Heart left ventricle (tissue), 13 donors: ENCODE measurements at regions not wholly inside any gene's neighbourhood (a gene's known extent, or its start where the extent isn't known, plus 50 kb on each side); places are given as distances from the start of the nearest gene placed in this dataset.

Experiments
- CTCF ChIP-seq, 12 donors: fragments of 200-600 bp; sonication (generic) in 4 of 12; IDR thresholded peaks; one replicate each; pipeline versions ENCODE4 v1.5.0 to v1.8.0; 2018 to 2022; ENCODE audit warnings: antibody characterized with exemption in 12 of 12, mild to moderate bottlenecking in 5 of 12
- POLR2A ChIP-seq, 2 donors: fragments of 450-650 bp; IDR thresholded peaks; one replicate each; pipeline ENCODE4 v1.6.1; 2017; ENCODE audit warnings: antibody characterized with exemption in 2 of 2, mild to moderate bottlenecking in 2 of 2, moderate library complexity in 2 of 2
- donor health status: ischemic (EF 13 %, LVEDD 7.1; RV severe dilation, severe dysfunction).
- donor health status: DM: no; HTN: yes; CAD: no.
- donor health status: DM: no; HTN: no; CAD: no.
- donor health status: ischemic (EF 25% LVEDD 6.9; RV normal size, moderate dysfunction).
- donor health status: ischemic (EF 25% LVEDD 5.7; RV mildly dilated, moderate dysfunction).
- donor health status: ischemic (EF 35%, LVEDD 5.7; RV mildly dilated, moderate dysfunction).
- donor health status: nonischemic (EF 11% LVEDD 7.7; RV severe dilation, severe dysfunction).
- donor health status: DM: yes; HTN: yes; CAD: no.
- donor health status: PGD.
- donor health status: ischemic (EF 29% LVEDD 5.4; RV normal size, mild dysfunction).
- donor health status: nonischemic (EF 23%, LVEDD 6.1; RV moderate dilation, normal function).

- no peak for TF ChIP-seq CTCF (IDR thresholded peaks at IDR 0.05)
- TF ChIP-seq POLR2A (IDR thresholded peaks at IDR 0.05), result no peak
These were observed 184.8 kb upstream of the THRB start for GRCh38 chr3:24679429-24679828.
